ENCODE measurements at regions not wholly inside any gene's neighbourhood (a gene's known extent, or its start where the extent isn't known, plus 50 kb on each side); places are given as distances from the start of the nearest gene placed in this dataset.

- TF ChIP-seq POLR2A (IDR thresholded peaks at IDR 0.05; ENCODE audit: control extremely low read depth in 1 of 2, low read depth in 2 of 2, low read length in 2 of 2) (no peak), RAD21 (IDR thresholded peaks at IDR 0.05 in 1 of 2, conservative IDR thresholded peaks at IDR 0.05 in 1 of 2; ENCODE audit: low read depth in 2 of 2, low read length in 2 of 2) (no peak), RFX5 (IDR thresholded peaks at IDR 0.05; ENCODE audit: borderline replicate concordance, low read depth, low read length) (no peak), SIX5 (IDR thresholded peaks at IDR 0.05; ENCODE audit: low read depth, low read length) (no peak), EZH2 (IDR thresholded peaks at IDR 0.05; ENCODE audit: low read depth, low read length, severe bottlenecking) (no peak), CTCF (IDR thresholded peaks at IDR 0.05; ENCODE audit: control extremely low read depth in 1 of 3, insufficient read depth in 1 of 3, low read depth in 1 of 3, low read length in 3 of 3) (no peak), SP1 (IDR thresholded peaks at IDR 0.05; ENCODE audit: low read depth, low read length) (no peak), USF2 (IDR thresholded peaks at IDR 0.05; ENCODE audit: low read length) (no peak), BRCA1 (IDR thresholded peaks at IDR 0.05; ENCODE audit: low read depth, low read length) (no peak), RNF2 (IDR thresholded peaks at IDR 0.05; ENCODE audit: borderline replicate concordance, low read depth, low read length, missing control alignments, poor library complexity, severe bottlenecking) (no peak), HDAC2 (IDR thresholded peaks at IDR 0.05; ENCODE audit: borderline replicate concordance in 1 of 2, low read depth in 2 of 2, low read length in 2 of 2) (no peak), MAFK (IDR thresholded peaks at IDR 0.05; ENCODE audit: low read depth, low read length) (no peak), KDM5A (IDR thresholded peaks at IDR 0.05; ENCODE audit: low read length) (no peak)
- TF ChIP-seq, protein P1, sequence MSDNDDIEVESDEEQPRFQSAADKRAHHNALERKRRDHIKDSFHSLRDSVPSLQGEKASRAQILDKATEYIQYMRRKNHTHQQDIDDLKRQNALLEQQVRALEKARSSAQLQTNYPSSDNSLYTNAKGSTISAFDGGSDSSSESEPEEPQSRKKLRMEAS (IDR thresholded peaks at IDR 0.05): no peak
Observed at GRCh38 chr1:55536545-55536865, 321.3 kb upstream of the USP24 start.
